ENCODE measurements at regions not wholly inside any gene's neighbourhood (a gene's known extent, or its start where the extent isn't known, plus 50 kb on each side); places are given as distances from the start of the nearest gene placed in this dataset.

DNA sequence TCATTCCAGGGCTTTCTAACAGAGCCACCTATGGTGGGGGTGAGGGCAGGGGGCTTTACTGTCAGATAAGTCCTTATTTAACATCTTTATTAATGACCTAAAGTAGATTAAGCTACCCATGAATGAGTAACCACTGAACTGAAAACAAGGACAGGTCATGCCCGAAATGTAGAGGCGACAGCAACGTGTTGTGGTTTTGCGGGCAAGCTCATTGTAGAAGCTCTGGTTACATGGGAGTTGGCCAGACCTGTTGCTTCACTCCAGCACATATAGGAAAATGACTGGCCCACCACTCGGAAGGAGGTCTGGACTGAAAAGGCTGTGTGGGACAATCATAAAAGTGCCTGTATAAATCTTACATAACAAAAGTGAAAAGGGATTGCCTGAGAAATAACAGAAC is 109.6 kb upstream of the NDP start:
- TF ChIP-seq POLR2A (IDR thresholded peaks at IDR 0.05; ENCODE audit: low read depth, low read length): no peak
- TF ChIP-seq FOS (IDR thresholded peaks at IDR 0.05; ENCODE audit: borderline replicate concordance, insufficient read depth, low read length): no peak
- TF ChIP-seq, protein P1, sequence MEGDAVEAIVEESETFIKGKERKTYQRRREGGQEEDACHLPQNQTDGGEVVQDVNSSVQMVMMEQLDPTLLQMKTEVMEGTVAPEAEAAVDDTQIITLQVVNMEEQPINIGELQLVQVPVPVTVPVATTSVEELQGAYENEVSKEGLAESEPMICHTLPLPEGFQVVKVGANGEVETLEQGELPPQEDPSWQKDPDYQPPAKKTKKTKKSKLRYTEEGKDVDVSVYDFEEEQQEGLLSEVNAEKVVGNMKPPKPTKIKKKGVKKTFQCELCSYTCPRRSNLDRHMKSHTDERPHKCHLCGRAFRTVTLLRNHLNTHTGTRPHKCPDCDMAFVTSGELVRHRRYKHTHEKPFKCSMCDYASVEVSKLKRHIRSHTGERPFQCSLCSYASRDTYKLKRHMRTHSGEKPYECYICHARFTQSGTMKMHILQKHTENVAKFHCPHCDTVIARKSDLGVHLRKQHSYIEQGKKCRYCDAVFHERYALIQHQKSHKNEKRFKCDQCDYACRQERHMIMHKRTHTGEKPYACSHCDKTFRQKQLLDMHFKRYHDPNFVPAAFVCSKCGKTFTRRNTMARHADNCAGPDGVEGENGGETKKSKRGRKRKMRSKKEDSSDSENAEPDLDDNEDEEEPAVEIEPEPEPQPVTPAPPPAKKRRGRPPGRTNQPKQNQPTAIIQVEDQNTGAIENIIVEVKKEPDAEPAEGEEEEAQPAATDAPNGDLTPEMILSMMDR (IDR thresholded peaks at IDR 0.05; ENCODE audit: extremely low read depth in 1 of 2, insufficient read depth in 1 of 2, low read depth in 1 of 2, low read length in 2 of 2): no peak
- no peak for TF ChIP-seq EZH2 (IDR thresholded peaks at IDR 0.05; ENCODE audit: borderline replicate concordance, low read depth, low read length, severe bottlenecking)
- TF ChIP-seq, protein P2, sequence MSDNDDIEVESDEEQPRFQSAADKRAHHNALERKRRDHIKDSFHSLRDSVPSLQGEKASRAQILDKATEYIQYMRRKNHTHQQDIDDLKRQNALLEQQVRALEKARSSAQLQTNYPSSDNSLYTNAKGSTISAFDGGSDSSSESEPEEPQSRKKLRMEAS (IDR thresholded peaks at IDR 0.05; ENCODE audit: insufficient read depth, insufficient read length): no peak
- TF ChIP-seq POLR2AphosphoS5 (IDR thresholded peaks at IDR 0.05; ENCODE audit: insufficient read depth, low read depth, low read length): no peak
- no peak for TF ChIP-seq MYC (IDR thresholded peaks at IDR 0.05; ENCODE audit: low read depth, low read length)
- TF ChIP-seq JUN (IDR thresholded peaks at IDR 0.05; ENCODE audit: borderline replicate concordance, insufficient read depth, insufficient read length, low read depth): no peak
